ENCODE measurements at regions not wholly inside any gene's neighbourhood (a gene's known extent, or its start where the extent isn't known, plus 50 kb on each side); places are given as distances from the start of the nearest gene placed in this dataset.
"Not testable (repeated sequence)": the region's sequence is repeated elsewhere in the genome, so short reads cannot be mapped to it uniquely, and the experiment has no call there.

- no peak for DNase-seq
These were observed 399.7 kb downstream of the NPIPA8 start for GRCh38 chr16:17936766-17937402.

GRCh38 chr16:17930280-17930679 is 406.3 kb downstream of the NPIPA8 start:
- no peak for DNase-seq

- DNase-seq: no peak
These were observed 409.6 kb downstream of the NPIPA8 start for GRCh38 chr16:17926866-17927399.

- DNase-seq: no peak
These were observed 410.1 kb downstream of the NPIPA8 start for GRCh38 chr16:17926461-17926860.

GRCh38 chr16:17925761-17926160 is 410.8 kb downstream of the NPIPA8 start:
- no peak for DNase-seq

GRCh38 chr16:17921357-17921978 is 415.1 kb downstream of the NPIPA8 start:
- DNase-seq: no peak

GRCh38 chr16:17917316-17918019 is 419.1 kb downstream of the NPIPA8 start:
- DNase-seq: no peak

- no peak for DNase-seq
These were observed 420.7 kb downstream of the NPIPA8 start for GRCh38 chr16:17915791-17916190.

GRCh38 chr16:17914168-17914567 is 422.4 kb downstream of the NPIPA8 start:
- no peak for DNase-seq

GRCh38 chr16:17911578-17911977 is 425.0 kb downstream of the NPIPA8 start:
- DNase-seq: not testable (repeated sequence)

- DNase-seq: not testable (repeated sequence)
These were observed 429.9 kb downstream of the NPIPA8 start for GRCh38 chr16:17906626-17907025.

GRCh38 chr16:17901309-17901708 is 430.5 kb upstream of the XYLT1 start:
- no peak for DNase-seq

GRCh38 chr16:17899141-17899540 is 428.4 kb upstream of the XYLT1 start:
- no peak for DNase-seq

- no peak for DNase-seq
These were observed 417.2 kb upstream of the XYLT1 start for GRCh38 chr16:17887963-17888362.

- no peak for DNase-seq
These were observed 415.0 kb upstream of the XYLT1 start for GRCh38 chr16:17885659-17886207.

GRCh38 chr16:17877821-17878360 is 407.1 kb upstream of the XYLT1 start:
- DNase-seq: no peak

GRCh38 chr16:17866996-17867395 is 396.2 kb upstream of the XYLT1 start:
- DNase-seq: no peak

GRCh38 chr16:17861981-17862479 is 391.3 kb upstream of the XYLT1 start:
- DNase-seq: no peak

GRCh38 chr16:17858061-17858460 is 387.3 kb upstream of the XYLT1 start:
- no peak for DNase-seq

- no peak for DNase-seq
These were observed 383.2 kb upstream of the XYLT1 start for GRCh38 chr16:17853958-17854357.

- DNase-seq: no peak
These were observed 382.4 kb upstream of the XYLT1 start for GRCh38 chr16:17852977-17853702.

GRCh38 chr16:17850581-17851250 is 380.0 kb upstream of the XYLT1 start:
- no peak for DNase-seq

Measured in NCI-H774 (cell line).